A673 (cell line): ENCODE measurements at regions not wholly inside any gene's neighbourhood (a gene's known extent, or its start where the extent isn't known, plus 50 kb on each side); places are given as distances from the start of the nearest gene placed in this dataset.

ENCODE experiments used
- BruUV-seq: library from RNA; stranded (reverse); fragments of 400-500 nt; replicated peaks from 2 replicates; lab custom pipeline; 2021; lab: Mats Ljungman, UMichigan
- CTCF ChIA-PET: fragments of 300-600 bp; sonication (Branson Sonifier 250); formaldehyde crosslinking; loops from one replicate; lab custom pipeline; 2022; ENCODE audit warnings: antibody characterized with exemption; lab: Charles Lee
- POLR2A ChIA-PET: fragments of 300-600 bp; sonication (Branson Sonifier 250); formaldehyde crosslinking; loops from one replicate; lab custom pipeline; 2022; ENCODE audit warnings: antibody characterized with exemption; ENCODE audit not compliant: low non-redundant PET; lab: Charles Lee
- DNase-seq: peaks from one replicate; pipeline ENCODE4 v3.0.0-alpha.2; 2015; ENCODE audit warnings: low spot score
- H3K27ac ChIP-seq: fragments of 200-600 bp; sonication (generic); 2 replicates; pipeline ENCODE4 v1.5.1; 2016; ENCODE audit warnings: mixed run types, low read depth, mild to moderate bottlenecking, mixed read lengths, antibody characterized with exemption, low read length; ENCODE audit not compliant: poor library complexity, severe bottlenecking
- H3K27me3 ChIP-seq: fragments of 200-600 bp; sonication (generic); replicated peaks from 2 replicates; pipeline ENCODE4 v1.6.1; 2017; ENCODE audit warnings: mixed run types, low read depth, mild to moderate bottlenecking, mixed read lengths, antibody characterized with exemption, low read length; ENCODE audit not compliant: insufficient read depth, poor library complexity
- H3K36me3 ChIP-seq: fragments of 200-600 bp; sonication (generic); 2 replicates; pipeline ENCODE4 v1.6.1; 2016; ENCODE audit warnings: mixed run types, mild to moderate bottlenecking, mixed read lengths, antibody characterized with exemption, low read length; ENCODE audit not compliant: insufficient read depth, poor library complexity, severe bottlenecking
- H3K4me1 ChIP-seq: fragments of 200-600 bp; sonication (generic); 2 replicates; pipeline ENCODE4 v1.6.1; 2017; ENCODE audit warnings: mixed run types, mild to moderate bottlenecking, mixed read lengths, antibody characterized with exemption, low read length; ENCODE audit not compliant: insufficient read depth, poor library complexity, severe bottlenecking
- H3K4me3 ChIP-seq: fragments of 200-600 bp; sonication (generic); 2 replicates; pipeline ENCODE4 v1.5.1; 2016; ENCODE audit warnings: low read depth, mixed run types, mild to moderate bottlenecking, mixed read lengths, low read length; ENCODE audit not compliant: poor library complexity, severe bottlenecking
- H3K9me3 ChIP-seq: fragments of 200-600 bp; sonication (generic); 2 replicates; pipeline ENCODE4 v1.6.1; 2016; ENCODE audit warnings: mixed run types, low read depth, mild to moderate bottlenecking, mixed read lengths, antibody characterized with exemption, low read length; ENCODE audit not compliant: poor library complexity, severe bottlenecking
- CTCF ChIP-seq: fragments of 300-800, 200-600 bp; sonication (generic); conservative IDR thresholded peaks from 2 replicates; pipeline ENCODE4 v1.5.1; 2017; ENCODE audit warnings: low read depth, mild to moderate bottlenecking, antibody characterized with exemption, low read length, moderate library complexity, mixed read lengths
- EZH2 ChIP-seq: fragments of 200-600 bp; sonication (generic); IDR thresholded peaks from 2 replicates; pipeline ENCODE4 v1.6.1; 2017; ENCODE audit warnings: borderline replicate concordance, low read depth, mild to moderate bottlenecking, mixed read lengths, antibody characterized with exemption, low read length; ENCODE audit not compliant: poor library complexity, severe bottlenecking
- intact Hi-C: fragments of 100-400 bp; cut with micrococcal nuclease; formaldehyde crosslinking; loops from one replicate; pipeline ENCODE4 v1.10.0; 2022; ENCODE audit not compliant: unreplicated experiment

- ChIA-PET CTCF (no interaction called here), POLR2A (no interaction called here)
- H3K9me3 ChIP-seq = no peaks in the 10 kb centered on the region
- intact Hi-C loops = no loop called here
- no peak for DNase-seq
- no TSS peak for BruUV-seq
- TF ChIP-seq EZH2 (no peak), CTCF (no peak)
- no peak overlapping the region for H3K4me3 ChIP-seq
- no peaks in the 10 kb centered on the region for H3K36me3 ChIP-seq
- peaks cover 30% of the 10 kb centered on the region for H3K27me3 ChIP-seq
- no peak overlapping the region for H3K27ac ChIP-seq
- no peaks in the 10 kb centered on the region for H3K4me1 ChIP-seq
Measured at GRCh38 chr3:13132731-13133410, 59.6 kb upstream of the IQSEC1 start.

- TF ChIP-seq CTCF (no peak), EZH2 (no peak)
- DNase-seq = no peak
- no peak overlapping the region for H3K4me3 ChIP-seq
- H3K36me3 ChIP-seq = no peaks in the 10 kb centered on the region
- H3K27ac ChIP-seq = no peak overlapping the region
- H3K9me3 ChIP-seq = no peaks in the 10 kb centered on the region
- no TSS peak for BruUV-seq
- intact Hi-C loops = no loop called here
- ChIA-PET CTCF (no interaction called here), POLR2A (no interaction called here)
- H3K4me1 ChIP-seq = no peaks in the 10 kb centered on the region
- peaks cover 28% of the 10 kb centered on the region for H3K27me3 ChIP-seq
Measured at GRCh38 chr3:13132281-13132680, 59.1 kb upstream of the IQSEC1 start.

- Histone ChIP-seq H3K36me3 (no peaks in the 10 kb centered on the region), H3K9me3 (no peaks in the 10 kb centered on the region), H3K27ac (no peak overlapping the region), H3K27me3 (peaks cover 26% of the 10 kb centered on the region), H3K4me1 (no peaks in the 10 kb centered on the region), H3K4me3 (no peak overlapping the region)
- intact Hi-C loops = no loop called here
- ChIA-PET CTCF (no interaction called here), POLR2A (no interaction called here)
- no peak for DNase-seq
- no peak for TF ChIP-seq EZH2
- TF ChIP-seq CTCF = no peak
- BruUV-seq = no TSS peak
Measured at GRCh38 chr3:13130464-13131193, 57.4 kb upstream of the IQSEC1 start.
